Esophagus squamous epithelium (tissue), 4 donors: ENCODE measurements at regions not wholly inside any gene's neighbourhood (a gene's known extent, or its start where the extent isn't known, plus 50 kb on each side); places are given as distances from the start of the nearest gene placed in this dataset.

Source experiments
- CTCF ChIP-seq, 6 experiments: fragments of 450-650 bp in 4 of 6; fragments of 200-600 bp in 2 of 6; sonication (generic) in 2 of 6; IDR thresholded peaks; one replicate each; pipeline ENCODE4 v1.5.1; 2016 to 2019; ENCODE audit warnings: antibody characterized with exemption in 6 of 6, mild to moderate bottlenecking in 4 of 6, moderate library complexity in 4 of 6
- POLR2A ChIP-seq, 4 donors: fragments of 450-650 bp; IDR thresholded peaks; one replicate each; pipeline ENCODE4 v1.6.1; 2017; ENCODE audit warnings: antibody characterized with exemption in 4 of 4, mild to moderate bottlenecking in 4 of 4, moderate library complexity in 3 of 4

- no peak for TF ChIP-seq CTCF (IDR thresholded peaks at IDR 0.05)
- no peak for TF ChIP-seq POLR2A (IDR thresholded peaks at IDR 0.05)
Observed at GRCh38 chr2:23146011-23146410, 239.0 kb upstream of the KLHL29 start.
